Activated CD4-positive, alpha-beta T cell treated with anti-CD3 and anti-CD28 coated beads, Interleukin-2, amount 50 U/mL, for 16 hours (primary cell): ENCODE measurements at regions not wholly inside any gene's neighbourhood (a gene's known extent, or its start where the extent isn't known, plus 50 kb on each side); places are given as distances from the start of the nearest gene placed in this dataset.
"Not testable (repeated sequence)": the region's sequence is repeated elsewhere in the genome, so short reads cannot be mapped to it uniquely, and the experiment has no call there.

Experiments used
- DNase-seq: peaks from one replicate; pipeline ENCODE4 v3.0.0-alpha.2; 2020

DNA sequence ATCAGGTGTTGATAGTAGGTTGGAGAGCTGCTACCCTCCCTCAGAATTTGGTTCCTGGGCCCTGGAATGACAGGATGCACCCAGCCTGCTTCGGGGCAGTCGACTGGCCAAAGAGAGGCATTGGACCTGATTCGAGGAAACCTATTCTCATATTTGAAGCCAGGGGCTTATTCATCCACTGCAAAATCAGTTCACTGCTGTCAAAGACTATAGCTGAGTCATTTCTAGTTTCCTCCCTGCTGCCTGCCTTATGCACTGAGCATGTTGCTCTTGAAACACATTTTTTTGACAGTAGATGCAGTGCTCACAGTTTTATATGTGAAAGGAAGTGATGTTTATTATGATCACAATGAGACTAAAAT lies 565.4 kb downstream of the ETS1 start:
- peak; percentile 80 for DNase-seq

GRCh38 chr11:128021349-128022006 lies 565.9 kb downstream of the ETS1 start:
- DNase-seq, result no peak

DNA sequence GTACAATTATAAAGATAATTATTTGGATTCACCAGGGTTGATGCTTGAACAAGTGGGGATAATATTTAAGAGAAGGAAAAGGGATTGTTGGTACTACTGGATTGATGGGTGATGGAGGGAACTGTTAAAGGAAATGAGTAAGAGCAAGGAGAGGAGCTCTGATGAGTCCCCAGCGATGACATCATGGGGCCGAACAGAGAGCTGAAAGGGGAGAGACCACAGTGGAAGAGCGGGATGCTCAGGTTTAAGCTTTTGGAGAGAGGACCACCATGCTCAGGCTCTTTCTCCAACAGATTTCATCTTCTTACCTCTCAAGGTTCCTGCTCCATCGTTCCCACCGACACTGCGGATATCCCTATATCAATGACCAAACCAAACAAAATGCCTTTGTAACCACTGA lies 568.7 kb downstream of the ETS1 start:
- no peak for DNase-seq

DNA sequence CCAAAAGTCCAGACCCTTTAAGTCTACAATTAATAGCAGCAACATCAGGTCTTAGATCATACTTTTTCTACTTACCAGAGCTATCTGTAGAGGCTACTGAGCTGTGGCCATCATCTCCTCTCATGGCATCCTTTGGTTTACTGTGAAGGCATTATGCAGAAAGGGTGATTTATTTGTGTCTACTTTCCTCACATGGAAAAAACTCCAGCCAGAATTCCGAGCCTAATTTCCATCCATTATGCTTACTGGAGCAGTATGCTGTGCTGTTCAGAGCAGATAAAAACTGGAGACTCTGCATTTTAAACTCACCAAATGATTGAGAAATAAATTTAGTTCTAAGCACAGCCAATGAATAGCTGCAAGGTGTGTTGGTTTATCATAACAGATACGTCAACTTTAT lies 581.8 kb downstream of the ETS1 start:
- no peak for DNase-seq

DNA sequence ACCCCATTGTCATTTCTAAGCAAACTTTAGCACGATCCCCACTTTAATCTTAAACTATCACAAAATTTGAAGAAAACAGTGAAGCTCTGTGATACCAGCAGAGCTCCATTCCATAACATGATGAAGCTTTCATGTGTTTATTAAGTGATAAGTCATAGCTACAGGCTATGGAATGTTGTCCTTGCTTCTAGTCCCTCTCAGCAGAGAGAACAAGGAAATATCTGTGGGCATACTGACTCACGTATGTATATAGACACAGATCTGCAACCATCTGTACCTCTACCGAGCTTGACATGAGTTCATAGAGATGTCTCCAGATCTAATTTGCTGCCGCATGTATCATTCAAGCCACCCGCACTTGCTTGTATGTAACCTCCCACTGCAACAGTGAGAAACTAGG lies 588.9 kb downstream of the ETS1 start:
- DNase-seq, result no peak

DNA sequence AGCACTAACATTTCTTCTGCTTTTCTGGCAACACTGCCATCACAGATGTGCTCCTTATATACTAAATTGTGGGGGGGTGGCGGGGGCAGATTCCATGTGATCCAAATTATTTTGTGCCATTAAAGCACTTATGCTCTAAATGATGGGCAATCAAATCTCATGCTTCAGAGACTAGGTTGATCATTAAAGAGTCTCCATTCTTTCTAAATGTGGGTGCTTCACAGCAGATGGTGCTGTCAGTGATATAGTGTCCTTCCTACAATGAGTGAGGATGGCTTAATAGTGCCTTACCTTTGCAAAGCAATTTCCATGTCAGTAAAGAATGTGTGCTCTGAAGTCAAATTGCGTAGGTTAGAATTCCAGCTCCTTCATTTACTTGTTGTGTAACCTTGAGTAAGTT lies 589.8 kb downstream of the ETS1 start:
- no peak for DNase-seq

GRCh38 chr11:127996825-127997224 lies 590.5 kb downstream of the ETS1 start:
- DNase-seq, result no peak

DNA sequence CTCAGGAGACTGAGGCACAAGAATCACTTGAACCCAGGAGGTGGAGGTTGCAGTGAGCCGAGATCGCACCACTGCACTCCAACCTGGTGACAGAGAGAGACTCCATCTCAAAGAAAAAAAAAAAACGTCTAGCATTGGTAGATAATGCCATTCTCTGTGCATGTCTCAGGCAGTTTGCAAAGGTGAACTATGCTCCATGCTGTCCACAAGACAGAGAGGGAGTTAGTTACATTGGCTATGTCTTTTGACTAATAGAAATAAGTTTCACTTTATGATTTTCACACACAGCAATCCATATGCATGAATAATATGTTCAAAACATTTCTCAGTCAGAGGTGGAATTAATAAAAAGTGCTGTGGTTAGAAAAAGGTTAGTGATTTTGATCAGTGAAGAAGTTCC lies 591.4 kb downstream of the ETS1 start:
- DNase-seq, result no peak

DNA sequence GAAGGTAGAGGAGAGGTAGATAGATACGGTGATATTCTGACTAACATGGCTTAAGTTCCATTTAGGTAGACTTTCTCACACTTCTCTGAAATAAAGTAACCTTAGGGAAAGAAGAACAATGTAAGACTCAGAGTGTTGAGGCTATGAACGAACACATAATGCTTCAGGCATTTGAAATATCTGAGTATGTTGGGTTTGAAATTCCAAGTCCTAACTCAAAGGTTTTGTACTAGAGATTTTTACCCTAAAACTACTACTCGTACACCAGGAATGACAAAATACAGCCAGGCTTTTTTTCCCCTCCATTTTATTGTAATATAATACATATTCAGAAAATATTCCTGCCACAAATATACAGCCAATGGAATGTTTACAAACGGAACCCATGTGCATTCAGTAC lies 592.6 kb downstream of the ETS1 start:
- DNase-seq, result no peak

DNA sequence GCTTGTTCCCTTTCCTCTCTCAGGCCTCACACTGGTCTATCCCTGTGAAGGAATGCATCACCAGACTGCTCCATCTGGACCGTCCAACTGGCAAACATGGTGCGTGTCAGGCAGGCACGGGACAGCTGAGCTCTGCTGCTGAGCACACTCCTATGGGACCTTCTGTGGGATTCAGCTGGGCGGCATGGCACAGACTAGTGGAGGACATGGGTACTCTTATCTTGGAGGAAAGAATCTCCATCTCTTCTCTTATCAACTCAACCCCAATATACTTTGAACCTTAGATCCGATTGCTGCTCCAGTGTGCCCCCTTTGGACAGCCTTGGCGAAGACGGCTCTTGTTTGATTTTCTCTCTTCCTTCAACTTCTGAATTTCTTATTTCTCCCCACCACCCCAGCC lies 593.6 kb downstream of the ETS1 start:
- no peak for DNase-seq

DNA sequence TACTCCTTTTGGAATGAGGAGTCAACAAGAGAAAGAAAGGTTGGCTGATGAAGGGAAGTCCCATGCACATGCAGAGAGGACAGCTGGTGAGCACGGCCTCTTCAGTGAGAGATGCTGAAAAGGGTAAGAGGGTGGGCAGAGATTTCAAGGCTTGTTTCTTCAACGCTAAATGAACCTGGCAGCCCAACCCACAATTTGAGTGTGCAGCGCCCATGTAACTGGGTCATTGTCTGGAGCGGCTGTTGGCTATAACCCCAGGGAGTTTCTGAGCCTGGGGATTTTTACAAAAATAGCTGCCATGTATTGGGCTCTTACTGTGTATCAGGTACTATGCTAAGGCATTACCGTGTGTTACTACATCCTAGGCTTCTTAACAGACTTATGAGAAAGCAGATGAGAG lies 594.1 kb downstream of the ETS1 start:
- DNase-seq, result no peak

DNA sequence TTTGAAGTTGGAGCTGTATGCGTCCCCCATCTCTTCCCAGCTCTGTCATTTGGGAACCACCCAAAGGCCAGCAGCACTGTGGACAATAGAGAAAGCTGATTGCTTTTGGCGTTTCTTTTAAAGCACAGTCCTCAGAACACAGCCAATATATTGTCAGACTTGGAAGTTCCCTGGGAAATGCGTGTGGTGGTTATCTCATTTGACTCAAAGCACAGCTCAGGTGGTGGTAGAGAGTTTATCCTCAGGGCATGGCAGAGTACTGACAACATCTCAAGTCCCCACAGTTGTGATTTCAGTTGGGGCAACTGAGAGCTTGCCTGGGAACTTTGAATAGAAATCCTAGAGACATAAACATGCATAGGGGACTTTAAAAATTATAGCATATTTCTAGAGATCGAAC lies 601.3 kb downstream of the ETS1 start:
- no peak for DNase-seq

- DNase-seq, result no peak
Measured at GRCh38 chr11:127972816-127973215, 614.5 kb downstream of the ETS1 start.

DNA sequence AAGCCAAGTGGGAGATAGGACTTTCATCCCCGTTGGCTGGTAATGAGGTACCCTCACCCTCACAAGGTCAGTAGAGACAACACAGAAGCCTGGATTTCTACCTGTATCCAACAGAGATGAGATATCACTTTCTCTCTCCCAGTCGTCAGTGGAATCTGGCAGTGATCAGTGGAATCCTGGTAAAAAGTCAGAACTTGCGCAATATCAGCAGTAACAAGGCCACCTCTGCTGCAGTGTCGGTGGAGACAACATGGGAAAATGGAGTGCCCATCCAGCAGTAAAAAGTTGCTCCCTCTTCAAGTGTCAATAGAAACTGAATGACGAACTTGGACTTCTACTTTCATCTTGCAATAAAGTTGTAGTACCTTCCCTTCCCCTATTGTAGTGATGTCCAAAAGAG lies 615.9 kb downstream of the ETS1 start:
- DNase-seq, result no peak

DNA sequence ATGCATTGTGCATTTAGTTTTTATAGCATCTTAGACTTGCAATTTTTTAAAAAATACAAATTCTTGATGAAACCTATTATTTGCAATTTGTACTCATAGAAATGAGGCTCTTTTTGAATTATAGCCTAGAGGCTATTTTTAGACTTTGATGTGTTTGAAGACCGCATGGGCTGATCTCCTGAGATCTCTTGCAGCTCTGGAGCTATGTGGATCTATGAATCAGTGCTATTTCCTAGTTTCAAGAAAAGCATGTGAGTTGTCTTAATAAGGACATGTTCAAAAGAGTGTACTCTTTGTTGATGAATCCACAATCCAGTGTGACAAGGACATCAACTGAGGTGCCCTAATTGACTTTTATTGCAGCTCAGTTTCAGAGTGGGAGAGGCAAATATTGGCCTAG lies 620.5 kb downstream of the ETS1 start:
- DNase-seq, result no peak

GRCh38 chr11:127965939-127966668 lies 621.3 kb downstream of the ETS1 start:
- DNase-seq, result no peak

GRCh38 chr11:127962416-127962815 lies 624.9 kb downstream of the ETS1 start:
- no peak for DNase-seq

GRCh38 chr11:127950162-127950561 lies 637.2 kb downstream of the ETS1 start:
- DNase-seq, result no peak

DNA sequence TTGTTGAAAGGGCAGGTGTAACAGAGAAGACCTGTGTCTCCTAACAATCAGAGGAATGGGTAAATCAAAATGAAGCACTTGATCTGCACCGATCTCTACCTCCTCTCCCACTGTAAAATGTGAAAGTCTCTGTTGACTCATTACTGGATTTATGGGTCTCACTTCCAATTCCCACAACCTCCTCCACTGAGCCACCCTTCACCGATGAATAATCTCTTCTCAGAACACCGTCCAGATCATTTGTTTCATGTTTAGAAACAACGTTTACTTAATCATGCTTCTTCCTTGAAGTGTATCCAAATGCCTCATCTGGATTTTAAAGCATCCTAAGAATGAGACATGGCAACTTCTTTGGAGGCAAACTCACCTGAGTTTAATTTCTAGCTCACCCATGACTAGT lies 643.6 kb downstream of the ETS1 start:
- DNase-seq, result peak; percentile 58

DNA sequence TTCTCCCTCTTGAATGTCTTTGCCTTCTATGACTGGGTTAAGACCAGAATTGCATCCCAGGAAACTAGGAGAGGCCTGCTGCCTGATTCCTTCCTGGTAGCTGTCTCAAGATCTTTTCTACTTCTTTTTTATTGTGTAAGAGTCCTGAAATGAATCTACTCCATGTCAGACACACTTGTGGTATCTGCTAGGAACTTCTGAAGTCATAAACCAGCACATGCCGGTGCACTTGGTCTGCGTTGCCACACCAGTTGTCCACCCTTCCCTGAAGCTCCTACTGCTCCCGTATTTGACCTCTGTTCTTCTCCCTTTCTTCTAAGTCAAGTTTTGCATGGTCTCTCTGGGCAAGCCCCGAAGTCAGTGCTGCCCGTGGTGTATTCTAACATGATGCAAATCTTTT lies 644.2 kb downstream of the ETS1 start:
- DNase-seq, result peak; percentile 26

DNA sequence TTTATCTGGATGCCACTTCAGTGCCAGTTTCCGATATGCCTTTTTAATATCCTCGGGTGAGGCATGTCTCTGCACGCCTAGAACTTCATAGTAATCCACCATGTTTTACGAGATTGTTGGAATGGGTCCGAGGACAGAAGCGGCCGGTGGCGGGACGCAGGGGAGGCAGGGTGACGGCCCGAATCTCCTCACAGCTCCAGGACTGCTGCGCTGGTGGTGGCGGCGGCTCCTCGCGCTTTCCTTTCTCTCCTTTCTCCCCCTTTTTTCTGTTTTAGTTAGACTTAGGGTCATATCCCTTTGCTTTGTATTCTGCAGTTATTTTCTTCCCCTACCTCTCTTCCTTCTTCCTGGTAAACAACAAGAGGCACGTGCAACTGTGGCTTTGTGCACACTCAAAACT lies 645.8 kb downstream of the ETS1 start:
- DNase-seq, result not testable (repeated sequence)

DNA sequence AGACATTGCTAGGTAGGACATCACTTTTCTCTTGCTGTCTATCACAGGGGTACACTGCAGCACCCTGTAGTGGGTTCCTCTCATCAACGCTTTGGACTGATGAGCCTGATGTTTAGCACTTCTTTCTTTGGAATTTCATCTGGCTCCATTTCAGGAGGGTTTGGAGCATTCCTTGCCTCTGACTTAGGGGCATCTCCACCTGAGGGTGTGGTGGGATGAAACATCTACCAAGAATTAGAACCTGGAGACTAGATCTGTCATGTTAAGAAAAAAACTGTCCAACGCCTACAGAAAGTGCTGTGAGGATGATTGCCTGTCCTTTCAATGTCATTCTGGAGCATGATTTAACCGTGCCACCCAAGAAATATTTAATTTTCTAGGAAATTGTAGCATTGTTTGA lies 648.4 kb downstream of the ETS1 start:
- no peak for DNase-seq

DNA sequence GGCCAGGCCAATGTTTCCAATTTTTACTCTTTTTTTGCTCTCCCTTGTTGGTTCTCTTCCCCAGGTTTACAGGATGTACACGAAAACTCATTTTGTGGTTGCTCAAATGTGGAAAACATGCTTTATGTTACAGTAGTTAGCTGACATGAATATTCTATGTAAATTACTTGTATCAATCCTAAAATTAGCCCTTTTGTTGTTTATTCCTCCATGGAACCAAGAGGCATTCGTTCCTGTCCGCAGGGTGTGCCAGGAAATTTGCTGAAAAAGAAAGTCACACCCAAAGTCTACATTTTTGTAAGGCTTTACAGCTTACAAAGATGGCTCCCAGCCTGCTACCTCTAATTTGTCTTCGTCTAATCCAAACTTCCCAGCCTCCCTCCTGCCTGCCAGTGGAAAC lies 652.3 kb downstream of the ETS1 start:
- no peak for DNase-seq

- not testable (repeated sequence) for DNase-seq
Measured at GRCh38 chr11:127933961-127934360, 653.4 kb downstream of the ETS1 start.

- no peak for DNase-seq
Measured at GRCh38 chr11:127931803-127932202, 655.6 kb downstream of the ETS1 start.
